ENCODE measurements at regions not wholly inside any gene's neighbourhood (a gene's known extent, or its start where the extent isn't known, plus 50 kb on each side); places are given as distances from the start of the nearest gene placed in this dataset.

DNA sequence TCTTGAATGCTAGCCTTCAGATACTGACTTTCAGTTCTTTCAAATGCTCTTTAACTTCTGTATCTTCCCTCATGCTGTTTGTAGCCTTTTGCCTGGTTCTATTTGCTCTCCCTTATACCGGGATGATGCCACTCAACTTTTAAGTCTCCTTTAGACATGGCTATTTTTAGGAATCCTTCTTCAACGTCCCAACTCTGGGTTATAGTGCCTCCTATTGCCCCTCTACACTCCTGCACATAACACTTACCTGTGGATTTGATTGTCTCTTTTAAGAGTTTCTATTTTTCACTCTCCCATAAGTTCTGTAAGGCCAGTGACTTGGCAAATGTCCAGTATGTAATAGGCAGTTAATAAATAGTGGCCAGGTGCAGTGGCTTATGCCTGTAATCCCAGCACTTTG, 343.0 kb downstream of the KLF5 start:
- no peak overlapping the region for H3K4me3 ChIP-seq (ENCODE audit: low read depth, low read length)
- no peaks in the 10 kb centered on the region for H3K27me3 ChIP-seq (ENCODE audit: control insufficient read depth, insufficient read depth, low read length)
- DNase-seq (ENCODE audit: low read depth) (no peak), FAIRE-seq (no peak)
- TF ChIP-seq, protein P1, sequence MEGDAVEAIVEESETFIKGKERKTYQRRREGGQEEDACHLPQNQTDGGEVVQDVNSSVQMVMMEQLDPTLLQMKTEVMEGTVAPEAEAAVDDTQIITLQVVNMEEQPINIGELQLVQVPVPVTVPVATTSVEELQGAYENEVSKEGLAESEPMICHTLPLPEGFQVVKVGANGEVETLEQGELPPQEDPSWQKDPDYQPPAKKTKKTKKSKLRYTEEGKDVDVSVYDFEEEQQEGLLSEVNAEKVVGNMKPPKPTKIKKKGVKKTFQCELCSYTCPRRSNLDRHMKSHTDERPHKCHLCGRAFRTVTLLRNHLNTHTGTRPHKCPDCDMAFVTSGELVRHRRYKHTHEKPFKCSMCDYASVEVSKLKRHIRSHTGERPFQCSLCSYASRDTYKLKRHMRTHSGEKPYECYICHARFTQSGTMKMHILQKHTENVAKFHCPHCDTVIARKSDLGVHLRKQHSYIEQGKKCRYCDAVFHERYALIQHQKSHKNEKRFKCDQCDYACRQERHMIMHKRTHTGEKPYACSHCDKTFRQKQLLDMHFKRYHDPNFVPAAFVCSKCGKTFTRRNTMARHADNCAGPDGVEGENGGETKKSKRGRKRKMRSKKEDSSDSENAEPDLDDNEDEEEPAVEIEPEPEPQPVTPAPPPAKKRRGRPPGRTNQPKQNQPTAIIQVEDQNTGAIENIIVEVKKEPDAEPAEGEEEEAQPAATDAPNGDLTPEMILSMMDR (IDR thresholded peaks at IDR 0.05; ENCODE audit: insufficient read depth, low read length, severe bottlenecking): peak; percentile 10
- H3K36me3 ChIP-seq (ENCODE audit: control insufficient read depth, insufficient read depth, low read length): no peaks in the 10 kb centered on the region

DNA sequence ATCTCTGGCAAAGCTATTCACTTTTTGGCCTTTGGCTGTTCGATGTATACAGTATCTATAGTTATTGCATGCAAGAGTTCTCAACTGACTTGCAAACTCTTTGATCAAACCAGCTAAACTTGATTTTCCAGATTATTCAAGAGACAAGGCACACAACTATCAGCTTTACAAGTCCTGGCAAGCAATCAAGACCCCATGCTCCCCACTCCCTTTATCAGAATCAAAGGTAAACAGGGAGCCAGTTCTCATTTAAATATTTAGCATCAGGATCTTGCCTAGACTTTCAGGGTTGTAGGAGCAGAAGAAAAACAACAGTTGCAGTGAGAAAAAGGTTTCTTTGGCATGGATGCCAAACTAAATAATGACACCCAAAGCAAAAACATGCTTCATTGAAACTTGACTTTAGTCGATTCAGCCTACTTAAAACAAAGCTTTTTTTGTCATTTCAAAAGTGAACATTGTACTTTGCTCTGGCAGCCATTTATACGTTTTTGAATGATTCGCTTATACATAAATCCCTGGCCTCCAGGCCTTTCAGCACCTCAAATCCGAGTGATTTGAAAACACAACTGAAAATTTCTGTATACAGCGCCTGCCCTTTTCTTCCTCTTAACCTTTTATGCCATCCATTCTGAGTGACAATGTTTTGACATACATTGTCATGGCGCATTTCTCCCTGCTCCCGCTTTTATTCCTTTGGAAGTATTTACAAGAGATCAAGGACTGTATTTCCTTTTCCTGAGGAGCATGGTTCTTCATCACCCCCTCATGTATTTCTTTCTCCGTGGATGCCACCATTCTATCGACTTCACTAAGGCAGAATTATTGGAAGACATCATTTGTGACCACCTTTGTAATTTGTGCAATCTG, 340.8 kb downstream of the KLF5 start:
- H3K4me3 ChIP-seq (ENCODE audit: low read depth, low read length): no peak overlapping the region
- H3K36me3 ChIP-seq (ENCODE audit: control insufficient read depth, insufficient read depth, low read length): no peaks in the 10 kb centered on the region
- no peaks in the 10 kb centered on the region for H3K27me3 ChIP-seq (ENCODE audit: control insufficient read depth, insufficient read depth, low read length)
- DNase-seq (ENCODE audit: low read depth): peak; percentile 86
- FAIRE-seq: no peak
- TF ChIP-seq, protein P1 (IDR thresholded peaks at IDR 0.05; ENCODE audit: insufficient read depth, low read length, severe bottlenecking): no peak

DNA sequence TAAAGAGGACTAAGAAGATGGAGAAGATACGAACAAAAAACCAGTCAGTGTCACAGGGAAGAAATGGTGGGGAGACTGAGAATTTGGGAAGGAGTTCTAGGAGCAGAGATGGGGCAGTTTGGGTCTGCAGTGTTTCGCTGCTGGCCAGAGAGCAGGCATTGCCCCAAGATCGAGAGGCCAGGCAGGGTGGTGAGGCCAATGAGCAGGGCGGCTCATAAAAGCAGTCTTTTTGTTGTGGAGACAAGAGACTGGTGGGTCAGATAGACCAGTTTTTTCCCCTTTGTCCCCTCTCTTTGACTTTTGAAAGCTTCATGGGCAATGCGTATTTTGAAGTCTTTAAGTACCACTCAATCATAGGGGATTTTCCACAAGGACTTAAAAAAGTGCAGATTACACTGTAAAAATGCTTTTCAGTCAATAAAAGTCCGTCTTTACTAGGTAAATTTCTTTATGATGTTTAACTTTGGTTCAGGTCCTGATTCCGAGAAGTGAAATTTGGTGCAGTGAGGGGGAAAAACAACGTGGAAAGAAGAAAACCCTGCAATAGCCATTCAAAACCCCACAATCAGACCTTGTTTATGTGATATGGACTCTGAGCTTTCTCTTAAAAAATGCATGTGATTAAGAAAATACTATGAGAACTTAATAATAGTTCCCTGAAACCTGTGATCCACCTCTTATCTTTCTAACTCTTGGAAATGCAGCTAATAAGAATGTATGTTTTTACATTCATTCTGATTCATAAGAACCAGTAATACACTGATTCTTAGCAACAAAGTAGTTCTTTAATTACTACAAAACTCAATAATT, 338.9 kb downstream of the KLF5 start:
- Histone ChIP-seq H3K36me3 (ENCODE audit: control insufficient read depth, insufficient read depth, low read length) (no peaks in the 10 kb centered on the region), H3K4me3 (ENCODE audit: low read depth, low read length) (no peak overlapping the region), H3K27me3 (ENCODE audit: control insufficient read depth, insufficient read depth, low read length) (no peaks in the 10 kb centered on the region)
- DNase-seq (ENCODE audit: low read depth) (no peak), FAIRE-seq (no peak)
- TF ChIP-seq, protein P1 (IDR thresholded peaks at IDR 0.05; ENCODE audit: insufficient read depth, low read length, severe bottlenecking): no peak

DNA sequence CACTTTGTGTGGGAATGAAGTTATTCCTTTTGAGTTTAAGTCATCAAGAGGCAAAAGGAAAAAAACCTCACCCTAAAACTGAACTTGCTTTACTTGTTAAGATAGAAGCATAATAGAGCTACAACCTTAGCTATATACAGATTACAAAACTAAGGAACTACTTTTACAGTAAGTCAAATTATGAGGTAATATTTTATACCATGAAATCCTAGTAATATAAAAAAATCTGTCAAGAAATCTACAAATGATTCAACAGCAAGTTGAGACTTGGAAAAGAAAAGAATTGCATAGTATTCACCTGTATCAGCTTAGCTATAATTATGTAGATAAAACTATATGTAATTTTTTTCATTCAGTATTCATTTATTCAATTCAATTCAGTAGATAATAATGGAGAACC, 335.3 kb downstream of the KLF5 start:
- FAIRE-seq (no peak), DNase-seq (ENCODE audit: low read depth) (peak; percentile 81)
- TF ChIP-seq, protein P1 (IDR thresholded peaks at IDR 0.05; ENCODE audit: insufficient read depth, low read length, severe bottlenecking): no peak
- Histone ChIP-seq H3K4me3 (ENCODE audit: low read depth, low read length) (no peak overlapping the region), H3K36me3 (ENCODE audit: control insufficient read depth, insufficient read depth, low read length) (no peaks in the 10 kb centered on the region), H3K27me3 (ENCODE audit: control insufficient read depth, insufficient read depth, low read length) (no peaks in the 10 kb centered on the region)

DNA sequence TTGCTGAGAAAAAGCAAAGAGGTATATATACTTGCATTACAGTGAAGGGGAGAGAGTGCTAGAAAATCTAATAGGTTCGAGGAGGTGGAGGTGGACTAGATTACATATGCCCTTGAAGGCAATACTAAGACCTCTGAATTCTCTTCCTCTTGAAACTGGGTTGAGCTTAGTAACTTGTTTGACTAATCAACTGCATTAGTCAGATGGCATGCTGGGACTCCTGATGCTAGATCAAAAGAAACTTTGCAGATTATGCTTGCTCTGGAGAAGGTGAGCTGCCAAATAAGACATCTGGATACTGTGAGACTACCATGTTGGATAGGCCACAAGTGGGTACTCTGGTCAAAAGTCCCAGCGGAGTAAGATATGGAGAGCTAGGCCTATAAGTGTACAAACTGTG, 331.3 kb downstream of the KLF5 start:
- FAIRE-seq: no peak
- DNase-seq (ENCODE audit: low read depth): peak; percentile 91
- H3K4me3 ChIP-seq (ENCODE audit: low read depth, low read length): no peak overlapping the region

More for the DNA sequence above, 331.3 kb downstream of the KLF5 start:
- no peaks in the 10 kb centered on the region for H3K27me3 ChIP-seq (ENCODE audit: control insufficient read depth, insufficient read depth, low read length)
- TF ChIP-seq, protein P1 (IDR thresholded peaks at IDR 0.05; ENCODE audit: insufficient read depth, low read length, severe bottlenecking): no peak
- no peaks in the 10 kb centered on the region for H3K36me3 ChIP-seq (ENCODE audit: control insufficient read depth, insufficient read depth, low read length)
